HS-5 (cell line): ENCODE measurements at regions not wholly inside any gene's neighbourhood (a gene's known extent, or its start where the extent isn't known, plus 50 kb on each side); places are given as distances from the start of the nearest gene placed in this dataset.
A peak's percentile ranks its signal among the peaks of the same experiment; 100 is the strongest.

Experiments used
- DNase-seq: peaks from one replicate; pipeline ENCODE4 v3.0.0-alpha.2; 2012; ENCODE audit warnings: low read depth

GRCh38 chr15:62708470-62708869 lies 334.1 kb upstream of the TPM1 start:
- DNase-seq: no peak

- DNase-seq: no peak
Observed at GRCh38 chr15:62709261-62709660, 333.3 kb upstream of the TPM1 start.

- DNase-seq: peak; percentile 13
Observed at GRCh38 chr15:62711691-62712454, 330.7 kb upstream of the TPM1 start.

GRCh38 chr15:62712455-62712839 lies 330.1 kb upstream of the TPM1 start:
- no peak for DNase-seq

- DNase-seq: no peak
Observed at GRCh38 chr15:62715946-62716345, 326.6 kb upstream of the TPM1 start.

GRCh38 chr15:62717496-62717895 lies 325.1 kb upstream of the TPM1 start:
- DNase-seq: no peak

GRCh38 chr15:62719316-62719715 lies 323.2 kb upstream of the TPM1 start:
- peak; percentile 49 for DNase-seq

- DNase-seq: no peak
Observed at GRCh38 chr15:62722237-62722636, 320.3 kb upstream of the TPM1 start.

- no peak for DNase-seq
Observed at GRCh38 chr15:62726461-62726860, 316.1 kb upstream of the TPM1 start.

- DNase-seq: no peak
Observed at GRCh38 chr15:62727501-62727900, 315.0 kb upstream of the TPM1 start.

GRCh38 chr15:62730825-62731224 lies 311.7 kb upstream of the TPM1 start:
- no peak for DNase-seq

- DNase-seq: no peak
Observed at GRCh38 chr15:62732078-62732477, 310.5 kb upstream of the TPM1 start.

GRCh38 chr15:62734706-62735105 lies 307.8 kb upstream of the TPM1 start:
- no peak for DNase-seq

- no peak for DNase-seq
Observed at GRCh38 chr15:62736756-62737155, 305.8 kb upstream of the TPM1 start.

- no peak for DNase-seq
Observed at GRCh38 chr15:62737551-62737950, 305.0 kb upstream of the TPM1 start.

- DNase-seq: peak; percentile 63
Observed at GRCh38 chr15:62739082-62739481, 303.5 kb upstream of the TPM1 start.

- peak; percentile 39 for DNase-seq
Observed at GRCh38 chr15:62739507-62739906, 303.0 kb upstream of the TPM1 start.

- no peak for DNase-seq
Observed at GRCh38 chr15:62740141-62741004, 302.2 kb upstream of the TPM1 start.

GRCh38 chr15:62741106-62741505 lies 301.4 kb upstream of the TPM1 start:
- DNase-seq: no peak

- DNase-seq: peak; percentile 91
Observed at GRCh38 chr15:62742409-62743171, 300.0 kb upstream of the TPM1 start.

GRCh38 chr15:62745621-62746225 lies 296.8 kb upstream of the TPM1 start:
- no peak for DNase-seq

- no peak for DNase-seq
Observed at GRCh38 chr15:62748196-62748595, 294.4 kb upstream of the TPM1 start.
